OCI-LY3 (cell line): ENCODE measurements at regions not wholly inside any gene's neighbourhood (a gene's known extent, or its start where the extent isn't known, plus 50 kb on each side); places are given as distances from the start of the nearest gene placed in this dataset.

ENCODE experiments used
- EZH2phosphoT487 ChIP-seq: fragments of 200-600 bp; shearing (Covaris generic); IDR thresholded peaks from 2 replicates; pipeline ENCODE4 v1.6.1; 2018; ENCODE audit warnings: antibody characterized with exemption, mixed run types, low read depth
- TF ChIP-seq, protein P1 (sequence below): fragments of 200-600, 300-600 bp; sonication (generic); IDR thresholded peaks from 2 replicates; pipeline ENCODE4 v1.5.1; 2014; ENCODE audit warnings: antibody characterized with exemption, low read length, low read depth

DNA sequence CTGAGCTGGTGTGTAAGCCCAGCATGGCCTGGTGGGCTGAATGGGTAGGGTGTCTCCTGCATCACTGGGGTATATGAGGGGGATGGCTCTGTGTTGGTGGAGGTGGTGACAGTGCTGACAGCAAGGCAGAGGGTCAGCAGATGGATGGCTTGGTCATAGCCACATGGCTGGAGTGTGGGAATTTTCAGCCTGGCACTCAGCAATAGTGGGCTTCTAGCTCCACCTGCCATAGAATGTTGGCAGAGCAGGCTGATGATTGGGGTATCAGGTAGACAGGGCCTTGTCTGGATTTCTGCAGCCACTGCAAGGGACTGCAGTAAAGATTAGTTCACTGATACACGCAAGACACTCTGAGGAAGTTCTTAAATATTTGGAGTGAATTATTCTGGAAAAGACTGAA, 137.5 kb upstream of the BACH2 start:
- TF ChIP-seq, protein P1, sequence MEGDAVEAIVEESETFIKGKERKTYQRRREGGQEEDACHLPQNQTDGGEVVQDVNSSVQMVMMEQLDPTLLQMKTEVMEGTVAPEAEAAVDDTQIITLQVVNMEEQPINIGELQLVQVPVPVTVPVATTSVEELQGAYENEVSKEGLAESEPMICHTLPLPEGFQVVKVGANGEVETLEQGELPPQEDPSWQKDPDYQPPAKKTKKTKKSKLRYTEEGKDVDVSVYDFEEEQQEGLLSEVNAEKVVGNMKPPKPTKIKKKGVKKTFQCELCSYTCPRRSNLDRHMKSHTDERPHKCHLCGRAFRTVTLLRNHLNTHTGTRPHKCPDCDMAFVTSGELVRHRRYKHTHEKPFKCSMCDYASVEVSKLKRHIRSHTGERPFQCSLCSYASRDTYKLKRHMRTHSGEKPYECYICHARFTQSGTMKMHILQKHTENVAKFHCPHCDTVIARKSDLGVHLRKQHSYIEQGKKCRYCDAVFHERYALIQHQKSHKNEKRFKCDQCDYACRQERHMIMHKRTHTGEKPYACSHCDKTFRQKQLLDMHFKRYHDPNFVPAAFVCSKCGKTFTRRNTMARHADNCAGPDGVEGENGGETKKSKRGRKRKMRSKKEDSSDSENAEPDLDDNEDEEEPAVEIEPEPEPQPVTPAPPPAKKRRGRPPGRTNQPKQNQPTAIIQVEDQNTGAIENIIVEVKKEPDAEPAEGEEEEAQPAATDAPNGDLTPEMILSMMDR: no peak
- no peak for TF ChIP-seq EZH2phosphoT487
